OCI-LY1 (cell line): ENCODE measurements at regions not wholly inside any gene's neighbourhood (a gene's known extent, or its start where the extent isn't known, plus 50 kb on each side); places are given as distances from the start of the nearest gene placed in this dataset.

ENCODE experiments used
- H2AFZ ChIP-seq: fragments of 200-600 bp; sonication (generic), shearing (Covaris generic); 2 replicates; pipeline ENCODE4 v1.6.0; 2014; ENCODE audit warnings: antibody characterized with exemption, mild to moderate bottlenecking, low read length
- H3F3A ChIP-seq: fragments of 200-600 bp; sonication (generic), shearing (Covaris generic); 2 replicates; pipeline ENCODE4 v1.6.0; 2014; ENCODE audit warnings: mild to moderate bottlenecking, antibody characterized with exemption, low read length, moderate library complexity; ENCODE audit not compliant: insufficient read depth
- H3K27ac ChIP-seq: fragments of 200-600 bp; sonication (generic); 2 replicates; pipeline ENCODE4 v1.5.1; 2014; ENCODE audit warnings: low read length, mixed run types, mild to moderate bottlenecking, low read depth; ENCODE audit not compliant: poor library complexity, severe bottlenecking
- H3K27me3 ChIP-seq: fragments of 200-600 bp; sonication (generic); 2 replicates; pipeline ENCODE4 v1.6.0; 2014; ENCODE audit warnings: antibody characterized with exemption, mild to moderate bottlenecking, low read length, moderate library complexity; ENCODE audit not compliant: insufficient read depth
- H3K36me3 ChIP-seq: fragments of 200-600 bp; sonication (generic); 2 replicates; pipeline ENCODE4 v1.6.1; 2014; ENCODE audit warnings: mild to moderate bottlenecking, antibody characterized with exemption, low read length, moderate library complexity, mixed read lengths; ENCODE audit not compliant: insufficient read depth
- H3K4me1 ChIP-seq: fragments of 200-600 bp; sonication (generic); 2 replicates; pipeline ENCODE4 v1.5.1; 2014; ENCODE audit warnings: mild to moderate bottlenecking, low read length, moderate library complexity; ENCODE audit not compliant: insufficient read depth, severe bottlenecking
- H3K4me2 ChIP-seq: fragments of 200-600 bp; sonication (generic), shearing (Covaris generic); 2 replicates; pipeline ENCODE4 v1.6.1; 2014; ENCODE audit warnings: low read length
- H3K4me3 ChIP-seq: fragments of 200-600 bp; sonication (generic); 2 replicates; pipeline ENCODE4 v1.5.1; 2014; ENCODE audit warnings: low read length, low read depth, mild to moderate bottlenecking, mixed read lengths; ENCODE audit not compliant: poor library complexity, severe bottlenecking
- H3K79me2 ChIP-seq: fragments of 200-600 bp; shearing (Covaris generic); 2 replicates; pipeline ENCODE4 v1.6.1; 2016; ENCODE audit warnings: mixed run types, low read length, mixed read lengths; ENCODE audit not compliant: insufficient read depth
- H3K9ac ChIP-seq: fragments of 200-600 bp; sonication (generic), shearing (Covaris generic); 2 replicates; pipeline ENCODE4 v1.6.1; 2014; ENCODE audit warnings: mild to moderate bottlenecking, low read length, mixed read lengths
- H3K9me2 ChIP-seq: fragments of 200-600 bp; sonication (generic), shearing (Covaris generic); 2 replicates; pipeline ENCODE4 v1.6.1; 2014; ENCODE audit warnings: low read depth, mild to moderate bottlenecking, low read length, mixed read lengths
- H3K9me3 ChIP-seq: fragments of 200-600 bp; shearing (Covaris generic); 2 replicates; pipeline ENCODE4 v1.6.1; 2014; ENCODE audit warnings: low read length, mixed read lengths
- H4K20me1 ChIP-seq: fragments of 200-600 bp; sonication (generic), shearing (Covaris generic); 2 replicates; pipeline ENCODE4 v1.6.0; 2016; ENCODE audit warnings: mild to moderate bottlenecking, low read length; ENCODE audit not compliant: insufficient read depth
- CTCF ChIP-seq: fragments of 200-600 bp; sonication (generic), shearing (Covaris generic); IDR thresholded peaks from 2 replicates; pipeline ENCODE4 v1.5.1; 2017; ENCODE audit warnings: mild to moderate bottlenecking, antibody characterized with exemption, low read length, moderate library complexity, mixed read lengths
- EZH2 ChIP-seq: fragments of 200-600 bp; sonication (generic), shearing (Covaris generic); IDR thresholded peaks from 2 replicates; pipeline ENCODE4 v1.8.0; 2017; ENCODE audit warnings: borderline replicate concordance, mixed run types, mild to moderate bottlenecking, antibody characterized with exemption, low read length, moderate library complexity, mixed read lengths

- TF ChIP-seq CTCF (no peak), EZH2 (no peak)
- Histone ChIP-seq H3K4me3 (no peak overlapping the region), H3K36me3 (no peaks in the 10 kb centered on the region), H3K4me1 (no peaks in the 10 kb centered on the region), H3K27me3 (no peaks in the 10 kb centered on the region; the same call in 1 of the 2 replicates), H3F3A (no peaks in the 10 kb centered on the region), H3K4me2 (no peak overlapping the region), H3K9me2 (no peaks in the 10 kb centered on the region), H3K27ac (no peak overlapping the region), H3K9me3 (no peaks in the 10 kb centered on the region), H3K79me2 (no peaks in the 10 kb centered on the region), H2AFZ (no peak overlapping the region), H4K20me1 (no peaks in the 10 kb centered on the region), H3K9ac (no peak overlapping the region)
These were observed 88.0 kb downstream of the EDN3 start for GRCh38 chr20:59388402-59388801.

GRCh38 chr20:59390437-59390836 lies 90.0 kb downstream of the EDN3 start:
- peaks cover 3% of the 10 kb centered on the region; the same call in 1 of the 2 replicates for H3K27me3 ChIP-seq
- no peaks in the 10 kb centered on the region for H3K4me1 ChIP-seq
- H3K27ac ChIP-seq = no peak overlapping the region

GRCh38 chr20:59391975-59392374 lies 91.6 kb downstream of the EDN3 start:
- H3K4me3 ChIP-seq = no peak overlapping the region
- no peaks in the 10 kb centered on the region for H4K20me1 ChIP-seq
- TF ChIP-seq EZH2 = no peak
- no peak for TF ChIP-seq CTCF
- no peaks in the 10 kb centered on the region for H3F3A ChIP-seq
- H2AFZ ChIP-seq = no peak overlapping the region
- H3K27ac ChIP-seq = no peak overlapping the region
- no peaks in the 10 kb centered on the region for H3K36me3 ChIP-seq
- H3K9me3 ChIP-seq = no peaks in the 10 kb centered on the region
- no peaks in the 10 kb centered on the region for H3K9me2 ChIP-seq
- peaks cover 4% of the 10 kb centered on the region; the same call in 1 of the 2 replicates for H3K27me3 ChIP-seq
- no peaks in the 10 kb centered on the region for H3K4me1 ChIP-seq
- H3K4me2 ChIP-seq = no peak overlapping the region
- no peak overlapping the region for H3K9ac ChIP-seq
- no peaks in the 10 kb centered on the region for H3K79me2 ChIP-seq

More at GRCh38 chr20:59390437-59390836, 90.0 kb downstream of the EDN3 start:
- H3K9me3 ChIP-seq = no peaks in the 10 kb centered on the region
- H3K9me2 ChIP-seq = no peaks in the 10 kb centered on the region
- no peak for TF ChIP-seq EZH2
- no peak for TF ChIP-seq CTCF
- no peaks in the 10 kb centered on the region for H3K79me2 ChIP-seq
- no peaks in the 10 kb centered on the region for H3F3A ChIP-seq
- H2AFZ ChIP-seq = no peak overlapping the region
- H3K9ac ChIP-seq = no peak overlapping the region
- H3K4me2 ChIP-seq = no peak overlapping the region
- H3K36me3 ChIP-seq = no peaks in the 10 kb centered on the region
- H3K4me3 ChIP-seq = no peak overlapping the region
- H4K20me1 ChIP-seq = no peaks in the 10 kb centered on the region
